PC-3 (cell line): ENCODE measurements at regions not wholly inside any gene's neighbourhood (a gene's known extent, or its start where the extent isn't known, plus 50 kb on each side); places are given as distances from the start of the nearest gene placed in this dataset.

Experiments used
- ATAC-seq: fragments of 200-7000 bp; cut with Tn5 transposase; 2 replicates; pipeline ENCODE4 v1.9.1; 2020; ENCODE audit warnings: mild to moderate bottlenecking, moderate library complexity
- BruUV-seq: library from RNA; stranded (reverse); fragments of 400-500 nt; replicated peaks from 2 replicates; lab custom pipeline; 2021; lab: Mats Ljungman, UMichigan
- CTCF ChIA-PET: fragments of 300-600 bp; sonication (Branson Sonifier 250); formaldehyde crosslinking; loops from one replicate; lab custom pipeline; 2022; ENCODE audit warnings: antibody characterized with exemption; lab: Charles Lee
- POLR2A ChIA-PET: fragments of 300-600 bp; sonication (Branson Sonifier 250); formaldehyde crosslinking; loops from one replicate; lab custom pipeline; 2022; ENCODE audit warnings: antibody characterized with exemption; ENCODE audit not compliant: unreplicated experiment; lab: Charles Lee
- DNase-seq: peaks from one replicate; pipeline ENCODE4 v3.0.0-alpha.2; 2015
- H2AFZ ChIP-seq: fragments of 300-600 bp; sonication (generic); 2 replicates; pipeline ENCODE4 v1.6.0; 2016; ENCODE audit warnings: antibody characterized with exemption, low read length
- H3F3A ChIP-seq: fragments of 300-600 bp; sonication (generic); one replicate; pipeline ENCODE4 v1.6.0; 2017; ENCODE audit warnings: antibody characterized with exemption, low read length, control low read depth, mild to moderate bottlenecking; ENCODE audit not compliant: unreplicated experiment
- H3K27ac ChIP-seq: fragments of 300-600 bp; sonication (generic); 2 replicates; pipeline ENCODE4 v1.5.1; 2016; ENCODE audit warnings: mild to moderate bottlenecking, low read length
- H3K27me3 ChIP-seq: fragments of 300-600 bp; sonication (generic); 2 replicates; pipeline ENCODE4 v1.6.1; 2016; ENCODE audit warnings: low read length, mixed read lengths
- H3K36me3 ChIP-seq: fragments of 300-600 bp; sonication (generic); 2 replicates; pipeline ENCODE4 v1.6.1; 2016; ENCODE audit warnings: low read depth, mixed run types, low read length, mixed read lengths
- H3K4me1 ChIP-seq: fragments of 300-600 bp; sonication (generic); 2 replicates; pipeline ENCODE4 v1.5.1; 2016; ENCODE audit warnings: low read length; ENCODE audit not compliant: insufficient read depth
- H3K4me2 ChIP-seq: fragments of 300-600 bp; sonication (generic); 2 replicates; pipeline ENCODE4 v1.6.0; 2016; ENCODE audit warnings: low read length
- H3K4me3 ChIP-seq: fragments of 300-600 bp; sonication (generic); 2 replicates; pipeline ENCODE4 v1.5.1; 2016; ENCODE audit warnings: mild to moderate bottlenecking, low read length, mixed read lengths
- H3K79me2 ChIP-seq: fragments of 300-600 bp; sonication (generic); 2 replicates; pipeline ENCODE4 v1.6.1; 2017; ENCODE audit warnings: low read length, mixed read lengths
- H3K9ac ChIP-seq: fragments of 300-600 bp; sonication (generic); 2 replicates; pipeline ENCODE4 v1.6.0; 2016; ENCODE audit warnings: mild to moderate bottlenecking, low read length
- H3K9me2 ChIP-seq: fragments of 300-600 bp; sonication (generic); replicated peaks from 2 replicates; pipeline ENCODE4 v1.6.1; 2016; ENCODE audit warnings: mixed run types, low read length, mixed read lengths
- H3K9me3 ChIP-seq: fragments of 300-600 bp; sonication (generic); 2 replicates; pipeline ENCODE4 v1.6.1; 2016; ENCODE audit warnings: low read length, mixed read lengths
- H4K20me1 ChIP-seq: fragments of 300-600 bp; sonication (generic); 2 replicates; pipeline ENCODE4 v1.6.1; 2016; ENCODE audit warnings: low read length, mixed read lengths
- EZH2 ChIP-seq: fragments of 300-600 bp; sonication (generic); IDR thresholded peaks from one replicate; pipeline ENCODE4 v1.6.1; 2017; ENCODE audit warnings: antibody characterized with exemption, mild to moderate bottlenecking, low read length; ENCODE audit not compliant: unreplicated experiment
- EZH2phosphoT487 ChIP-seq: fragments of 300-600 bp; sonication (generic); IDR thresholded peaks from 2 replicates; pipeline ENCODE4 v1.6.1; 2018; ENCODE audit warnings: mild to moderate bottlenecking, antibody characterized with exemption, low read length, borderline replicate concordance
- intact Hi-C: fragments of 100-400 bp; cut with micrococcal nuclease; formaldehyde crosslinking; loops from 2 replicates; pipeline ENCODE4 v1.9.0; 2023
- TF ChIP-seq, protein P1 (sequence below): fragments of 300-600 bp; sonication (generic); conservative IDR thresholded peaks from 2 replicates; pipeline ENCODE4 v1.5.1; 2017; ENCODE audit warnings: antibody characterized with exemption, low read depth, mild to moderate bottlenecking, low read length

DNA sequence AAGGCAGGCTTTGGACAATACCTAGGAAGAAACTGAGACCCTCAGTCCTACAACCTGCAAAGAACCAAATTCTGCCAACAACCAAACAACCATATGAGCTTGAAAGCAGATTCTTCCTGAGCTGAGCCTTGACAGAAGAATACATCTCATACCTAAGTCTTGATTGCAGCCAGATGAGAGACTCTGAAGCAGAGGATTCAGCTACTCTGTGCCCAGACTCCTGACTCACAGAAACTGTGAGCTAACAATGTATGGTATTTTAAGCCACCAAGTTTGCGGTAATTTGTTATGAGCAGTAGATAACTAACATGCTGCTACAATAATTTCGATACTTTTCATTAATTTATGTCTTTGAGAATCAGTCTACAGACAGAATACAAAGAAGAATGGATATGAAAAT lies 325.1 kb upstream of the CBLB start:
- H3K9me2 ChIP-seq, result no peaks in the 10 kb centered on the region
- H2AFZ ChIP-seq, result no peak overlapping the region
- no peak overlapping the region for H3K4me2 ChIP-seq
- no peaks in the 10 kb centered on the region for H3F3A ChIP-seq
- H3K36me3 ChIP-seq, result no peaks in the 10 kb centered on the region
- H3K27ac ChIP-seq, result no peak overlapping the region
- H3K9ac ChIP-seq, result no peak overlapping the region
- no peaks in the 10 kb centered on the region for H3K79me2 ChIP-seq
- TF ChIP-seq, protein P1, sequence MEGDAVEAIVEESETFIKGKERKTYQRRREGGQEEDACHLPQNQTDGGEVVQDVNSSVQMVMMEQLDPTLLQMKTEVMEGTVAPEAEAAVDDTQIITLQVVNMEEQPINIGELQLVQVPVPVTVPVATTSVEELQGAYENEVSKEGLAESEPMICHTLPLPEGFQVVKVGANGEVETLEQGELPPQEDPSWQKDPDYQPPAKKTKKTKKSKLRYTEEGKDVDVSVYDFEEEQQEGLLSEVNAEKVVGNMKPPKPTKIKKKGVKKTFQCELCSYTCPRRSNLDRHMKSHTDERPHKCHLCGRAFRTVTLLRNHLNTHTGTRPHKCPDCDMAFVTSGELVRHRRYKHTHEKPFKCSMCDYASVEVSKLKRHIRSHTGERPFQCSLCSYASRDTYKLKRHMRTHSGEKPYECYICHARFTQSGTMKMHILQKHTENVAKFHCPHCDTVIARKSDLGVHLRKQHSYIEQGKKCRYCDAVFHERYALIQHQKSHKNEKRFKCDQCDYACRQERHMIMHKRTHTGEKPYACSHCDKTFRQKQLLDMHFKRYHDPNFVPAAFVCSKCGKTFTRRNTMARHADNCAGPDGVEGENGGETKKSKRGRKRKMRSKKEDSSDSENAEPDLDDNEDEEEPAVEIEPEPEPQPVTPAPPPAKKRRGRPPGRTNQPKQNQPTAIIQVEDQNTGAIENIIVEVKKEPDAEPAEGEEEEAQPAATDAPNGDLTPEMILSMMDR, result no peak
- TF ChIP-seq EZH2, result no peak
- BruUV-seq, result no TSS peak
- H3K27me3 ChIP-seq, result no peaks in the 10 kb centered on the region
- no peaks in the 10 kb centered on the region for H4K20me1 ChIP-seq
- CTCF ChIA-PET, result no interaction called here
- ATAC-seq (no peak), DNase-seq (no peak)
- intact Hi-C loops, result no loop called here
- no peaks in the 10 kb centered on the region for H3K9me3 ChIP-seq
- no peaks in the 10 kb centered on the region for H3K4me1 ChIP-seq
- no peak overlapping the region for H3K4me3 ChIP-seq
- POLR2A ChIA-PET, result no interaction called here

DNA sequence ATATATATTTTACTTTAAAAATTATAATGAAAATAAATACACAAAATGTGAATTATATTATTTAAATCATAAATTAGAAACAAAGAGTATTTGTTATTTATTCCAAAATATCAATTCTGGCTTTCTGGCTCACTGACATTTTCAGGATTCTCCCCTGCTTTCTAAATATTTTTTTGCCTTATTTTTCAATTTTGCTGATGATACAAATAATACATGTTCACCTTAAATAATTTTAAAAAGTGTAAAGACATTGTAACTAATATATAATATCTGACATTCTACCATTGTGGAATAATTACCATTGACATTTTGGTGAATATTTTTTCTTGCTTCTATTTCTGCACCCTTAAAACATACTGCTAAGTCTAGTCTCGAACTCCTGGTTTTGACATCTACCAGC lies 325.9 kb upstream of the CBLB start:
- no peak overlapping the region for H2AFZ ChIP-seq
- no peak overlapping the region for H3K27ac ChIP-seq
- no peaks in the 10 kb centered on the region for H3K4me1 ChIP-seq
- H3K4me2 ChIP-seq, result no peak overlapping the region
- H4K20me1 ChIP-seq, result no peaks in the 10 kb centered on the region
- no peak overlapping the region for H3K9ac ChIP-seq
- H3K27me3 ChIP-seq, result no peaks in the 10 kb centered on the region
- intact Hi-C loops, result no loop called here
- H3K4me3 ChIP-seq, result no peak overlapping the region
- DNase-seq (no peak), ATAC-seq (no peak)
- H3K79me2 ChIP-seq, result no peaks in the 10 kb centered on the region
- no peaks in the 10 kb centered on the region for H3K9me3 ChIP-seq
- POLR2A ChIA-PET, result no interaction called here
- no peaks in the 10 kb centered on the region for H3F3A ChIP-seq
- no peaks in the 10 kb centered on the region for H3K9me2 ChIP-seq
- CTCF ChIA-PET, result no interaction called here
- H3K36me3 ChIP-seq, result no peaks in the 10 kb centered on the region
- no TSS peak for BruUV-seq
- TF ChIP-seq EZH2phosphoT487 (no peak), EZH2 (no peak)
- TF ChIP-seq, protein P1, result no peak

DNA sequence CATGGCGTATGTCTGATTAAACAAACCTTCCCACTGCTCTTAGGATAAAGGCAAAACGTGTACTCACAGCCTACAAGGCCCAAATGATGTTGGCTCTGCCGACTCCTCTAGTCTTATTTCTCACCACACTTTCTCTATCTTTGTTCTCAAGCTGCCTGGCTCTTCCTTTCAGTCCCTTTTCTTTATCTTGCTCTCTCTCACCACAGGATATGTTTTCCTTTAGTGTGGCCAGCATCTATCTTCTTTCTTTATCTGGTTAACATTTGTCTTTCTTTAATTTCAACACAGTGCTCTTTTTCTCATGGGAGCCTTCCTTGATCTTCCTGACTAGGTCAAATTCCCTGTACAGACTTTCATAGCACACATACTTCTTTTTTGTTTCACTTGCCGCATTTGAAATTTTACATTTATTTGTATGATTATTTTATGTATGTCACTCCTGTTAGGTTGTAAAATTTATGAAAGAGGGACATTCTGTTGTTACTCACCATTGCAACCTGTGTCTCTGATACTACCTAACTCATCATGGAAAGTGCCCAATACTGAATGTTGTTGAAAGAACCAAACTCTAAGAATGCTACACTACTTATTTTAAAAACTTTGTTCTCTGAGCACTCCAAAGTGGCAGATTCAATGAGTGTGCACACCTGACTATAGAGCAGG lies 328.9 kb upstream of the CBLB start:
- Histone ChIP-seq H3K36me3 (no peaks in the 10 kb centered on the region), H3K9me2 (no peaks in the 10 kb centered on the region), H3K27ac (no peak overlapping the region), H4K20me1 (no peaks in the 10 kb centered on the region), H3K4me1 (no peaks in the 10 kb centered on the region), H3F3A (no peaks in the 10 kb centered on the region), H3K27me3 (no peaks in the 10 kb centered on the region), H3K9ac (no peak overlapping the region), H2AFZ (no peak overlapping the region), H3K79me2 (no peaks in the 10 kb centered on the region), H3K4me3 (no peak overlapping the region), H3K4me2 (no peak overlapping the region), H3K9me3 (no peaks in the 10 kb centered on the region)
- BruUV-seq, result no TSS peak
- CTCF ChIA-PET, result no interaction called here
- POLR2A ChIA-PET, result no interaction called here
- intact Hi-C loops, result no loop called here
- TF ChIP-seq, protein P1, result no peak
- no peak for TF ChIP-seq EZH2phosphoT487
- no peak for TF ChIP-seq EZH2
- ATAC-seq, result no peak
- DNase-seq, result no peak
